ENCODE measurements at regions not wholly inside any gene's neighbourhood (a gene's known extent, or its start where the extent isn't known, plus 50 kb on each side); places are given as distances from the start of the nearest gene placed in this dataset.

- FAIRE-seq (no peak), DNase-seq (ENCODE audit: insufficient read length, low spot score) (no peak)
- TF ChIP-seq POLR2A (IDR thresholded peaks at IDR 0.05; ENCODE audit: low read depth, low read length), result no peak
Observed at GRCh38 chr6:106918115-106918514, 56.4 kb downstream of the CD24 start.

- DNase-seq (ENCODE audit: insufficient read length, low spot score) (no peak), FAIRE-seq (no peak)
- TF ChIP-seq POLR2A (IDR thresholded peaks at IDR 0.05; ENCODE audit: low read depth, low read length), result no peak
Observed at GRCh38 chr6:106916891-106917290, 57.6 kb downstream of the CD24 start.

- FAIRE-seq (no peak), DNase-seq (ENCODE audit: insufficient read length, low spot score) (no peak)
- no peak for TF ChIP-seq POLR2A (IDR thresholded peaks at IDR 0.05; ENCODE audit: low read depth, low read length)
Observed at GRCh38 chr6:106913676-106914280, 60.8 kb downstream of the CD24 start.

GRCh38 chr6:106913111-106913510 is 61.4 kb downstream of the CD24 start:
- DNase-seq (ENCODE audit: insufficient read length, low spot score), result no peak

GRCh38 chr6:106912091-106912490 is 62.4 kb downstream of the CD24 start:
- no peak for TF ChIP-seq POLR2A (IDR thresholded peaks at IDR 0.05; ENCODE audit: low read depth, low read length)
- FAIRE-seq, result no peak
- no peak for DNase-seq (ENCODE audit: insufficient read length, low spot score)

More at GRCh38 chr6:106913111-106913510, 61.4 kb downstream of the CD24 start:
- FAIRE-seq, result no peak
- TF ChIP-seq POLR2A (IDR thresholded peaks at IDR 0.05; ENCODE audit: low read depth, low read length), result no peak

GRCh38 chr6:106910999-106911949 is 63.3 kb downstream of the CD24 start:
- no peak for DNase-seq (ENCODE audit: insufficient read length, low spot score)
- TF ChIP-seq POLR2A (IDR thresholded peaks at IDR 0.05; ENCODE audit: low read depth, low read length), result no peak
- no peak for FAIRE-seq

- TF ChIP-seq POLR2A (IDR thresholded peaks at IDR 0.05; ENCODE audit: low read depth, low read length), result no peak
- FAIRE-seq (no peak), DNase-seq (ENCODE audit: insufficient read length, low spot score) (no peak)
Observed at GRCh38 chr6:106908386-106908840, 66.1 kb downstream of the CD24 start.

GRCh38 chr6:106907754-106908153 is 66.8 kb downstream of the CD24 start:
- no peak for TF ChIP-seq POLR2A (IDR thresholded peaks at IDR 0.05; ENCODE audit: low read depth, low read length)
- FAIRE-seq, result no peak
- no peak for DNase-seq (ENCODE audit: insufficient read length, low spot score)

GRCh38 chr6:106906232-106906631 is 68.3 kb downstream of the CD24 start:
- no peak for FAIRE-seq
- no peak for DNase-seq (ENCODE audit: insufficient read length, low spot score)
- no peak for TF ChIP-seq POLR2A (IDR thresholded peaks at IDR 0.05; ENCODE audit: low read depth, low read length)

- DNase-seq (ENCODE audit: insufficient read length, low spot score) (no peak), FAIRE-seq (no peak)
- no peak for TF ChIP-seq POLR2A (IDR thresholded peaks at IDR 0.05; ENCODE audit: low read depth, low read length)
Observed at GRCh38 chr6:106903299-106903698, 71.2 kb downstream of the CD24 start.

GRCh38 chr6:106901062-106901461 is 73.5 kb downstream of the CD24 start:
- no peak for TF ChIP-seq POLR2A (IDR thresholded peaks at IDR 0.05; ENCODE audit: low read depth, low read length)
- no peak for FAIRE-seq
- no peak for DNase-seq (ENCODE audit: insufficient read length, low spot score)

- no peak for FAIRE-seq
- DNase-seq (ENCODE audit: insufficient read length, low spot score), result no peak
- TF ChIP-seq POLR2A (IDR thresholded peaks at IDR 0.05; ENCODE audit: low read depth, low read length), result no peak
Observed at GRCh38 chr6:106899697-106900096, 74.8 kb downstream of the CD24 start.

GRCh38 chr6:106897580-106897979 is 76.9 kb downstream of the CD24 start:
- FAIRE-seq (no peak), DNase-seq (ENCODE audit: insufficient read length, low spot score) (no peak)
- no peak for TF ChIP-seq POLR2A (IDR thresholded peaks at IDR 0.05; ENCODE audit: low read depth, low read length)

GRCh38 chr6:106895703-106896040 is 78.9 kb downstream of the CD24 start:
- DNase-seq (ENCODE audit: insufficient read length, low spot score) (no peak), FAIRE-seq (no peak)
- TF ChIP-seq POLR2A (IDR thresholded peaks at IDR 0.05; ENCODE audit: low read depth, low read length), result no peak

Measured in H54 (cell line).